TTC549 (cell line): ENCODE measurements at regions not wholly inside any gene's neighbourhood (a gene's known extent, or its start where the extent isn't known, plus 50 kb on each side); places are given as distances from the start of the nearest gene placed in this dataset.

Source experiments
- FAIRE-seq: peaks from 2 replicates; lab custom pipeline; 2012; peaks lifted over from hg19 to GRCh38; lab: Jason Lieb, UNC

- FAIRE-seq, result no peak
Measured at GRCh38 chr18:24736662-24737330, 276.4 kb downstream of the HRH4 start.

- no peak for FAIRE-seq
Measured at GRCh38 chr18:24740829-24741228, 280.4 kb downstream of the HRH4 start.

- FAIRE-seq, result no peak
Measured at GRCh38 chr18:24741321-24741720, 280.9 kb downstream of the HRH4 start.

GRCh38 chr18:24741965-24742724 lies 281.7 kb downstream of the HRH4 start:
- FAIRE-seq, result peak; percentile 88

DNA sequence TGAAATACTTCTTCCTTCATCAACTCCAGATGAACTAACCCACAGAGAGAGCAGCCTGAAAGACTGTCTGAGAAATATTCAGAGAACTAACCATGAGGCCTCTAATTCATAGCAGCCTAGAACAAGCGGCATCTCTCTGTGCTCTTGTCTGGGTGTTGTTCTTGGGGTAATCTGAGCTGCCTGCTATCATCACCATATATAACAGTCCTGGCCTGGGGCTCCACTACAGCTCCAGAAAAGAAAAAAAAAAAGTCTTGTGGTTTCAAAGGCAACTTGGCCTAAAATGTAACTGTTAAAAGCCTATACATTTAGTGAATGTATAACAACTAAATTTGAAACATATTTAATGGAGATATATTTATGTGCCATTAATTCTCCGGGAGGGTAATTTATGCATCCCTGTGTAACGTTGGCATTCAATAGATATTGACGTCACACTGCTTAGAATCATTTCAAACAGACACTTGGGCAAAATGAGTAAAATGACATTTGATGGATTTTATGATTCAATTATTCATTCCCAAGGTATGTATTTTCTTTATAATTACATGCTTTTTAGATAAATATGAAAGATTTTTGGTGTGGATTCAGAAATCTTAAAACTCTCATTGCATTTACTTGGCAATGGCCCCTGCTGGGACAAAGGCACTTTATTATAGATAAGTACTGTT lies 294.3 kb downstream of the HRH4 start:
- no peak for FAIRE-seq

DNA sequence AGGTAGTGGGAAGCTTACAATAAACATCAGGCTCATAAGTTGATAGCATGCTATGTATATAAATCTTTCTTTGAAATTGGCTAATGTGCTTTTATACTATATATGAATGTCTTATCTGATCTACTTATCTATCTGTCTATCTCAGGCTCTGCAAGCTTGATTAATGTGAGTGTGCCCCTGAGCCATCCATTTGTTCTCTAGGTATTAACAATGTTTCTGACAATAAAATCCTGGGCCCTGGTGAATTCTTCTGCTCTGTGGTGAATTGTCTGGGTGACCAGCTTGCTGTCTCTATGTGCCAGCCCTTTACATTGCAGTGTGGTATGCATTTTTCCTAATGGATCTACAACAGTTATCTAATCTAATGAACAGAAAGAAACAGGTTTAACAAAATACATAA lies 295.9 kb downstream of the HRH4 start:
- FAIRE-seq, result no peak

GRCh38 chr18:24757134-24757533 lies 296.7 kb downstream of the HRH4 start:
- FAIRE-seq, result no peak

GRCh38 chr18:24761765-24762164 lies 301.3 kb downstream of the HRH4 start:
- peak; percentile 70 for FAIRE-seq

DNA sequence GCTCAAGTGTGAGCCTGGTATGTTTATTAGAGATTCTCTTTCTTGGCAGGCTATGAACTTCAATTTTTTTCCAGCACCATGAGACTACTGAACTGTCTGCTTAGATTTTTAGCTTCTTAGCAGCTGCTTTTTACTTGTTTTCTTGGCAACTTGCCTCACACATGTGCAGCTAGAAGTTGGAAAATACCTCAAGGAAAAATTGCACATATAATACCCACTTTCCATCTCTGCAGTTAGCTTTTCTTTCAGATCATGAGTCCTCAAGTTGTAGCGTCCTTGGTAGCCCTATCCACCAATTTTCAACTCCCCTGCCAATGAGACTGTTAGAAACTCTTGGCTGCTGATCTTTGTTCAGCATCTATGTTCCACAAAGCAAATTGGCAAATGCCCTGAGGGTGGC lies 302.1 kb downstream of the HRH4 start:
- no peak for FAIRE-seq

DNA sequence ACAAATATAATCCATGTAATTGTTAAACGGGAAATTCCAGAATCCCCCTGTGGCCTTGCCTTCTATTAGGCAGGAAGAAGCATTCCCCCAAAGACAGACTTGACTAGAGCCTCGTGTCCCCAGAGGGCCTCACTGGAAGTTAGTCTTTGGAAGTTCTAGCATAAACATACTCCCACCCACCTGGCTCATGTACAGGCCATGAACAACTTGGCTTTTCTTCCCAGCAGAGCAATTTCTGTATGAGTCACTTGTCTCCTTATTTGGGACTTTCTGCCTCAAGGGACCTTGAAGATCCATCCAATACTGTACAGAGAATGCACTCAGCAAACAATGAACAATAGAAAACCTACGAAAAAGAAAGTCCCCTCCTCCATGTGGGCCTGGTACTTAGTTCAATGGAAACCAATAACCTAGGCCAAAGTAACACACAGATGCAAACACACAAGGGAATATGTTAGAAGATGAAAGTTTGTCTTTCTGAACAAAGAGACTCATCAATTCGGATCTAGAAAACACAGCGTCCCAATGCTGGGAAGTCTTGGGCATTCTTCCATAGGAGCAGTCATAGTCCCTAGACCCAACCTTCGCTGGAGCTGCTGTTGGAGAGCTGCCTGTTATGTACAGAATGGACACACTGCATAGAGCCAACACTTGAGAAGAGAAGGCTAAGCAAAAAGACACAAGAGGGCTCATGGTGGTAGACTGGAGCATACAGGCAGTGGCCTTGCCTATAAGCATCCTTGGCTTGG lies 303.5 kb downstream of the HRH4 start:
- FAIRE-seq, result peak; percentile 95

DNA sequence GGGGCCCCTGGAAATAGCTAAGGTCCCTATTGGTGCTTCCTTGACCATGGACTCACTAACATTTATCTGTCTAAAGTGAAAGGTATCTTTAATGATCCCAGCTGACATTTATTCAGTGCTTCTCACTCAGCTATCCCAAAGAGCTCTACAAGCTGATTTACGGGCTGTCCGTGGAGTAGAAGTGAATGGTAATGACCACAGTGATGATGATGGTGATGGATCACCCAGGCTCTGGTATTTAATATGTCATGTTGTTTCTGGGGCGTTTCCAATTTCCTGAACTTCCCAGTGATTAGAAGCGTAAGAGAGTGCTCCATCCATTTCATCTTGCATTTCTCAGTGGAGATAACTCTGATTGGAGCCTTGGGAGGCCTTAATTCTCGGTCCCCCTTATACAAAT lies 304.3 kb downstream of the HRH4 start:
- peak; percentile 86 for FAIRE-seq

- FAIRE-seq, result no peak
Measured at GRCh38 chr18:24766376-24766775, 305.9 kb downstream of the HRH4 start.

- FAIRE-seq, result peak; percentile 25
Measured at GRCh38 chr18:24770311-24771024, 310.0 kb downstream of the HRH4 start.

GRCh38 chr18:24771300-24771699 lies 310.9 kb downstream of the HRH4 start:
- no peak for FAIRE-seq

GRCh38 chr18:24773101-24773500 lies 312.7 kb downstream of the HRH4 start:
- no peak for FAIRE-seq

DNA sequence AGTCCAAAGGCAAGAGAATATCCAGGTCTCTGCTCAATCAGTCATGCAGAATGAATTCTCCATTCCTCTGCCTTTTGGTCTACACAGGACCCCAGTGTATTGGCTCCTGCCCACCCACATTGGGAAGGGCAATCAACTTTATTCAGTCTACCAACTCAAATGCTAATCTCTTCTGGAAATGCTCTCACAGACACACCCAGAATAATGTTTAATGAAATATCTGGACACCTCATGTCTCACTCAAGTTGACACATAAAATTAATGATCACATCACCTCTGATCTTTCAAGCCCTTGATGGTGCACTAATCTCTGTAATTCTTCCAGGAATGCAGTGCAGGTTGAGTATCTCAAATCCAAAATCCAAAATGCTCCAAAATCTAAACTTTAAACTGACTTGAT lies 315.6 kb downstream of the HRH4 start:
- FAIRE-seq, result no peak

DNA sequence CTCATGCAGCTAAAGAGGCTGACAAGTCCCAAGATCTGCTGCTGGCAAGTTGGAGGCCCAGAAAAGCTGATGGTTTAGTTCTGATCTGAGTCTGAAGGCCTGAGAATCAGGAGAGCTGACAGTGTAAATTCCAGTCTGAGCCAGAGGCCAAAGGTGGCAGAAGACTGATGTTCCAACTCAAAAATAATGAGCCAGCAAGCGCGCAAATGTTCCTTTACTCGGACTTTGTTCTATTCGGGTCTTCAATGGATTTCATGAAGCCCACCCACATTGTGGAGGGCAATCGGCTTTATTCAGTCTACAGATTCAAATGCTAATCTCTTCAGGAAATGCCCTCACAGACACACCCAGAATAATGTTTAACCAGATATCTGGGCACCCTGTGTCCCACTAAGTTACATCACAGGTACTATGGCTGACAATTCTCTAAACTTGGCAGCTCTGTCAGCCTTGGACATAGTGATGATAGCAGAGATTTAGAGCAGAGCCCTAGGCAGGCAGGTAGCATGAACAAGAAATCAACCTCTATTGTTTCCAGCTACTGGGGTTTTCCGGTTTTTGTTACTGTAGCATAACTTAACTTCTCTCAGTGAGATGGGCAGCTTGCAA lies 318.5 kb downstream of the HRH4 start:
- FAIRE-seq, result no peak

DNA sequence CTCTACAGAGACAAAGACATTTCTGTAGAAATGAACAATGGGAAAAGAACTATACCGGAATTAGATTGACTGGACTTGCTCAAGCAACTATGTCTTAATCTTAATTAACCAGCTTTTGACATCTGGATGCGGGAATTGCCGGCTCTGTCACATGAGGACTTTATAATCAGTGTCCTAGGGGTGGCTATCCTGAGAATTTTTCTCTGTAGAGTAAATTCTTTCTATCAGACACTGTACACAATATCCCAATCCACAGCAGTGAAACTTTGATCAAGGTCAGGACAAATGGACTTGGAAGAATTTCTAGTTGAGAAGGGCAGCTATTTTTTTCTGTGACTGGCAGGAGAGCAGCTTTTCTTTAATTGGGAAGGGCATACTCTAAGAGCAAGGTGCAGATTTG lies 322.1 kb downstream of the HRH4 start:
- peak; percentile 98 for FAIRE-seq

DNA sequence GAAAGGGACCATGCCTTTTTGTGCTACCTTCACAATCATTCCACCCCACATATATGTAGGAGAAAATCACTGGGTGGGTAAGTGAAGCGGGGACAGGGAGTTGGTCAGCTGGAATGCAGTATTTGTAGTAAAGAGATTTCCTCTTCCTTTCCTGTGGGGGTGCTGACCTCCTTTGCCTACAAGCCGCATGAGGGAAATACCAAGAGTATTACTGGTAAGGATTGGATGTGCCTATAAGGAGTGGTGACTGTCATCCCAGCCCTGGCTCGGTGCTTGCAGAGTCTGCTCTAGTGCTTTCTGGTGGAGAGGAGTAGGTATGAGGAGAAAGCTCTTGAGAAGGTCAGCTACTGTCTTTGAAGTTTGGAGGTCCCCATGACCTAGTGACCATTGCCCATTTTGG lies 324.6 kb downstream of the HRH4 start:
- peak; percentile 37 for FAIRE-seq

- no peak for FAIRE-seq
Measured at GRCh38 chr18:24786027-24786426, 325.6 kb downstream of the HRH4 start.

DNA sequence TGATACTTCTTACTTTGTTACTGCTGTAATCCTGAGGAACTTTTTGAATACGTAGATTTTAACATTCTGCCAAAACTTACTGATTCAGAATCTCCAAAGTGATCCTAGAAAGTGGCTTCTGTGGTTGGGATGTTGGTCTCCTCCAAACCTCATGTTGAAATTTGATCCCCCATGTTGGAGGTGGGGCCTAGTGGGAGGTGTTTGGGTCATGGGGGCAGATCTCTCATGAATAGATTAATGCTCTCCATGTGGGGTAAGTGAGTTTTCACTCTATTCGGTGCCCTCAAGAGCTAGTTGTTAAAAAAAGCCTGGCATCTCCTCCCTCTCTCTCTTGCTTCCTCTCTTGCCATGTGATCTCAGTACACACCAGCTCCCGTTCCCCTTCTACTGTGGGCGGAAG lies 329.9 kb downstream of the HRH4 start:
- no peak for FAIRE-seq
